ENCODE measurements at regions not wholly inside any gene's neighbourhood (a gene's known extent, or its start where the extent isn't known, plus 50 kb on each side); places are given as distances from the start of the nearest gene placed in this dataset.

DNA sequence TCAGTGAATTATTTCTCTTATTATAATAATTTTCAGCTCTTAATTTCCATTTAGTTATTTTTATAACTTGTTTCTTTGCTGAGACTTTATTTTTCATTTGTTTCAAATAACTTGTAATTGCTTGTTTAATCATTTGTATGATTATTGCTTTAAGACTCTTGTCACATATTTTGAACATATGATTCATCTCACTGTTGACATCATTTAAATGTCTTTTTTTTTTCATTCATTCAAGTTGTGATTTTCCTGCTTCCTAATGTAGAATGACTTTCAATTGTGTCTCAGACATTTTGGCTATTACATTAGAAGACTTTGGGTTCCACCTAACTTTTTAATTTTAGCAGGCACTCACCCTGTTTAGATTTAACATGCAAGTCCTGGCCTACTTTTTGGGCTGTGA, 234.8 kb upstream of the DIPK2B start:
- Histone ChIP-seq H3K4me1 (ENCODE audit: insufficient read depth, poor library complexity, severe bottlenecking) (peaks cover 14% of the 10 kb centered on the region), H3K27ac (ENCODE audit: poor library complexity, severe bottlenecking) (peak overlapping the region; percentile 33), H3K4me3 (ENCODE audit: severe bottlenecking) (no peak overlapping the region), H3K9me3 (ENCODE audit: severe bottlenecking) (no peaks in the 10 kb centered on the region), H3K27me3 (ENCODE audit: insufficient read depth, poor library complexity, severe bottlenecking) (no peaks in the 10 kb centered on the region), H3K36me3 (ENCODE audit: low read depth) (no peaks in the 10 kb centered on the region)
- ATAC-seq (ENCODE audit: low read depth), result no peak
- no peak for DNase-seq (ENCODE audit: low spot score)
- TF ChIP-seq, protein P1, sequence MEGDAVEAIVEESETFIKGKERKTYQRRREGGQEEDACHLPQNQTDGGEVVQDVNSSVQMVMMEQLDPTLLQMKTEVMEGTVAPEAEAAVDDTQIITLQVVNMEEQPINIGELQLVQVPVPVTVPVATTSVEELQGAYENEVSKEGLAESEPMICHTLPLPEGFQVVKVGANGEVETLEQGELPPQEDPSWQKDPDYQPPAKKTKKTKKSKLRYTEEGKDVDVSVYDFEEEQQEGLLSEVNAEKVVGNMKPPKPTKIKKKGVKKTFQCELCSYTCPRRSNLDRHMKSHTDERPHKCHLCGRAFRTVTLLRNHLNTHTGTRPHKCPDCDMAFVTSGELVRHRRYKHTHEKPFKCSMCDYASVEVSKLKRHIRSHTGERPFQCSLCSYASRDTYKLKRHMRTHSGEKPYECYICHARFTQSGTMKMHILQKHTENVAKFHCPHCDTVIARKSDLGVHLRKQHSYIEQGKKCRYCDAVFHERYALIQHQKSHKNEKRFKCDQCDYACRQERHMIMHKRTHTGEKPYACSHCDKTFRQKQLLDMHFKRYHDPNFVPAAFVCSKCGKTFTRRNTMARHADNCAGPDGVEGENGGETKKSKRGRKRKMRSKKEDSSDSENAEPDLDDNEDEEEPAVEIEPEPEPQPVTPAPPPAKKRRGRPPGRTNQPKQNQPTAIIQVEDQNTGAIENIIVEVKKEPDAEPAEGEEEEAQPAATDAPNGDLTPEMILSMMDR (IDR thresholded peaks at IDR 0.05; ENCODE audit: poor library complexity, severe bottlenecking), result no peak

DNA sequence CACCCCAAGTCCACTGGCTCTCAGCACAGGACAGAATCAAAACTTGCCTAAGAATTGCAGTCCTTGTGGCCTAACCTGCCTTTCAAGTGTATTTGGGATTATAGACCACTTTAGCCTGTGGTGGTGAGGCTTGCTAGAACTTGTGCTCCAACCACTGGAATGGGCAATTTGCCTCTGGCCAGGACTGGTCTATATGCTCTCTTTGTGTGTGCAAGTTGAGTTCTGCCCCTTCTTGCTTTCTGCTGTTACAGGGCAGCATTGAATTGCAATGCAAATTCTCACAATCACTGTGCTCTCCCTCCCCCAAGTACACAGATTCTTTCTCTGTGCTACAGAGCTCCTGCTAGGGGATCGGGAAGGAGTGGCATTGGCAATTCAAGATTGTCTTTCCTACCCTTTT, 233.6 kb upstream of the DIPK2B start:
- H3K27me3 ChIP-seq (ENCODE audit: insufficient read depth, poor library complexity, severe bottlenecking), result no peaks in the 10 kb centered on the region
- H3K36me3 ChIP-seq (ENCODE audit: low read depth), result no peaks in the 10 kb centered on the region
- H3K4me1 ChIP-seq (ENCODE audit: insufficient read depth, poor library complexity, severe bottlenecking), result peaks cover 14% of the 10 kb centered on the region
- DNase-seq (ENCODE audit: low spot score), result no peak
- H3K27ac ChIP-seq (ENCODE audit: poor library complexity, severe bottlenecking), result peak overlapping the region; percentile 33
- no peak overlapping the region for H3K4me3 ChIP-seq (ENCODE audit: severe bottlenecking)
- peak; percentile 21; the same call in 1 of the 3 replicates for ATAC-seq (ENCODE audit: low read depth)
- H3K9me3 ChIP-seq (ENCODE audit: severe bottlenecking), result no peaks in the 10 kb centered on the region
- TF ChIP-seq, protein P1 (IDR thresholded peaks at IDR 0.05; ENCODE audit: poor library complexity, severe bottlenecking), result no peak

DNA sequence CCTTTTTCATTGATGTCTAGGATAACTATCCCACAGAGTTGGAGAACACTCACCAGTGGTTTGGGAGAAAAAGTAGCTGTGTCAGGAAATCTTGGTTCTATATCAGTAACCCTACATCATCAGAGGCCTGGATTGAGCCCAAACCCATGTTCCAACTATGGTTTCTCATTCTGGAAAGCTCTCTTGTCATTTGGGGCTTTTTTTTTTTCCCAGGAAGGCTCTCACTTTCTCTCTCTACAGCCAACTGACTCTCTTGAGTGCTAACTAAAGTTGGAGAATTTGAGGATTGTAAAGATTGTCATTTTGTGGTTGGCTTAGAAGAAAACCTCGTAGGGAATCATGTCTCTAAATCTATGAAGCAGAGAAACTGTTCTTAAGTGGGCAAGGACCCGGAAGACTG, 228.2 kb upstream of the DIPK2B start:
- no peaks in the 10 kb centered on the region for H3K9me3 ChIP-seq (ENCODE audit: severe bottlenecking)
- H3K27me3 ChIP-seq (ENCODE audit: insufficient read depth, poor library complexity, severe bottlenecking), result no peaks in the 10 kb centered on the region
- ATAC-seq (ENCODE audit: low read depth) (no peak), DNase-seq (ENCODE audit: low spot score) (no peak)
- no peak overlapping the region for H3K4me3 ChIP-seq (ENCODE audit: severe bottlenecking)
- TF ChIP-seq, protein P1 (IDR thresholded peaks at IDR 0.05; ENCODE audit: poor library complexity, severe bottlenecking), result no peak
- no peak overlapping the region for H3K27ac ChIP-seq (ENCODE audit: poor library complexity, severe bottlenecking)
- H3K36me3 ChIP-seq (ENCODE audit: low read depth), result no peaks in the 10 kb centered on the region
- no peaks in the 10 kb centered on the region for H3K4me1 ChIP-seq (ENCODE audit: insufficient read depth, poor library complexity, severe bottlenecking)

DNA sequence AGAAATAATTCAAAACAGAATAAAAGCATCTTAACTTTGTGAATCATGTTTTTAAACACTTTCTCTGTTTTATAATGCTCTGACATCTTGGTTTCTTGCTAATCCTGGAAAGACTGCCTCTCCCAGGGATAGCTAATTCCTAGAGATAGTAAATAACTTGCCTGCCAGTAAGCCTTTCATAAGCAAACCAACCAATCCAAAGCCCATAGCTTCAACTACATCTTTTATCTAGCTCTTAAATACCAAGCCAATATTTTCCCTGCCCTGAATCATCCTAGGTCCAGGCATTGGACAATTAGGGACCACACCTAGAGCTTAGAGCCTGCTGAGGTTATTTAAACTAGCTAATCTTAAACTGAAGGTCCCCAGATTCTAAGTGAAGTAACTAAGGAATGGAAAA, 223.7 kb upstream of the DIPK2B start:
- ATAC-seq (ENCODE audit: low read depth), result no peak
- H3K27ac ChIP-seq (ENCODE audit: poor library complexity, severe bottlenecking), result no peak overlapping the region
- H3K27me3 ChIP-seq (ENCODE audit: insufficient read depth, poor library complexity, severe bottlenecking), result no peaks in the 10 kb centered on the region
- no peak for DNase-seq (ENCODE audit: low spot score)
- TF ChIP-seq, protein P1 (IDR thresholded peaks at IDR 0.05; ENCODE audit: poor library complexity, severe bottlenecking), result no peak
- no peak overlapping the region for H3K4me3 ChIP-seq (ENCODE audit: severe bottlenecking)
- H3K36me3 ChIP-seq (ENCODE audit: low read depth), result no peaks in the 10 kb centered on the region
- no peaks in the 10 kb centered on the region for H3K9me3 ChIP-seq (ENCODE audit: severe bottlenecking)
- H3K4me1 ChIP-seq (ENCODE audit: insufficient read depth, poor library complexity, severe bottlenecking), result no peaks in the 10 kb centered on the region

DNA sequence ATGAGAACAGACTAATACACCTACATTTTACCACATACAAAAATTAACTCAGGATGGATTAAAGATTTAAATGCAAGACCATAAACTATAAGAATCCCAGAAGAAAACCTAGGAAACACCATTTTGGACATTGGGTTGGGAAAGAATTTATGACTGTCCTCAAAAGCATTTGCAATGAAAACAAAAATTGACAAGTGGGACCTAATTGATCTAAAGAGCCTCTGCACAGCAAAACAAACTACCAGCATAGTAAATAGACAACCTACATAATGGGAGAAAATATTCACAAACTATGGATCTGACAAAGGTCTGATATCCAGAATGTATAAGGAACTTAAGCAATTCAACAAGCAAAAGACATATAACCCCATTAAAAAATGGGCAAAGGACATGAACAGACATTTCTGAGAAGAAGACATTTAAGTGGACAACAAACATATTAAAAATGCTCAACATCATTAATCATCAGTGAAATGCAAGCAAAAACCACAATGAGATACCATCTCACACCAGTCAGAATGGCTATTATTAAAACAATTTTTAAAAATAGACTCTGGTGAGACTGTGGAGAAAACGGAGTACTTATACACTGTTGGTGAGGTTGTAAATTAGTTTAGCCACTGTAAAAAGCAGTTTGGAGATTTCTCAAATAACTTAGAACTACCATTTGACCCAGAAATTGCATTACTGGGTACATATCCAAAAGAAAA, 221.7 kb upstream of the DIPK2B start:
- no peaks in the 10 kb centered on the region for H3K36me3 ChIP-seq (ENCODE audit: low read depth)
- DNase-seq (ENCODE audit: low spot score), result no peak
- peak overlapping the region; percentile 8 for H3K27ac ChIP-seq (ENCODE audit: poor library complexity, severe bottlenecking)
- no peaks in the 10 kb centered on the region for H3K9me3 ChIP-seq (ENCODE audit: severe bottlenecking)
- no peak for ATAC-seq (ENCODE audit: low read depth)
- no peaks in the 10 kb centered on the region for H3K4me1 ChIP-seq (ENCODE audit: insufficient read depth, poor library complexity, severe bottlenecking)
- H3K27me3 ChIP-seq (ENCODE audit: insufficient read depth, poor library complexity, severe bottlenecking), result no peaks in the 10 kb centered on the region
- TF ChIP-seq, protein P1 (IDR thresholded peaks at IDR 0.05; ENCODE audit: poor library complexity, severe bottlenecking), result no peak
- H3K4me3 ChIP-seq (ENCODE audit: severe bottlenecking), result no peak overlapping the region

Data from RWPE2 (cell line).